ENCODE measurements at regions not wholly inside any gene's neighbourhood (a gene's known extent, or its start where the extent isn't known, plus 50 kb on each side); places are given as distances from the start of the nearest gene placed in this dataset.

DNA sequence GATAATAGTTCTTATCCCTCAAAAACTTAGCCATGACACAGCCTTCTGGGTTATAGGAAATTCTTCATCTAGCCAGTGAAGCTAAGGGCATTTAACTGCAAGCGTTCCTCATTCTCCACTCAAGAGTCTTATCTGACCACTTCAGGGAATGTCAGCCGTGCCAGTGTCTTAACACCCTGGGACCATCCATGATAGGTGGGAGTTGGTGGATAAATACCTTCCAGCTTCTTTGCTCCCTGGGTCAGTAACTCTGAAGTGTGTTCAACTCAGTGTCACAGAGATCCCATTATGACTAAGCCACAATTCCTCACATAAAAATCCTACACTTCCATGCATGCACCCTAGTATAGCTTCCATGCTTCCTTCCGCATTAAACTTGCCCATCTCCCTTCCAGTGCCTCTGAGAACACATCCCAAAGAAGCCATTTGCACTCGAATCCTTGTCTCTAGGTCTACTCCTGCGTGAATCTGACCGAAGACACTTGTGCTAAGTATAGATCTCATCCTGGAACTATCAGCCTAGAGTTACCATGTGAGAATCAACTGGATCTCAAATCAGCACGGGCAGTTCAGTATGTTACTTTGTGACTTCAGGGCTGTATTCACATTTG, 264.3 kb upstream of the MAF start:
- Mint-ChIP-seq H3K27ac (ENCODE audit: unreplicated experiment) (no peak overlapping the region), H3K4me1 (ENCODE audit: unreplicated experiment) (no peaks in the 10 kb centered on the region), H3K4me3 (ENCODE audit: unreplicated experiment) (no peak overlapping the region), H3K27me3 (ENCODE audit: unreplicated experiment) (no peaks in the 10 kb centered on the region), H3K36me3 (ENCODE audit: low read depth, unreplicated experiment) (no peaks in the 10 kb centered on the region), H3K9me3 (ENCODE audit: unreplicated experiment) (no peaks in the 10 kb centered on the region)
- TF ChIP-seq, protein P1, sequence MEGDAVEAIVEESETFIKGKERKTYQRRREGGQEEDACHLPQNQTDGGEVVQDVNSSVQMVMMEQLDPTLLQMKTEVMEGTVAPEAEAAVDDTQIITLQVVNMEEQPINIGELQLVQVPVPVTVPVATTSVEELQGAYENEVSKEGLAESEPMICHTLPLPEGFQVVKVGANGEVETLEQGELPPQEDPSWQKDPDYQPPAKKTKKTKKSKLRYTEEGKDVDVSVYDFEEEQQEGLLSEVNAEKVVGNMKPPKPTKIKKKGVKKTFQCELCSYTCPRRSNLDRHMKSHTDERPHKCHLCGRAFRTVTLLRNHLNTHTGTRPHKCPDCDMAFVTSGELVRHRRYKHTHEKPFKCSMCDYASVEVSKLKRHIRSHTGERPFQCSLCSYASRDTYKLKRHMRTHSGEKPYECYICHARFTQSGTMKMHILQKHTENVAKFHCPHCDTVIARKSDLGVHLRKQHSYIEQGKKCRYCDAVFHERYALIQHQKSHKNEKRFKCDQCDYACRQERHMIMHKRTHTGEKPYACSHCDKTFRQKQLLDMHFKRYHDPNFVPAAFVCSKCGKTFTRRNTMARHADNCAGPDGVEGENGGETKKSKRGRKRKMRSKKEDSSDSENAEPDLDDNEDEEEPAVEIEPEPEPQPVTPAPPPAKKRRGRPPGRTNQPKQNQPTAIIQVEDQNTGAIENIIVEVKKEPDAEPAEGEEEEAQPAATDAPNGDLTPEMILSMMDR (IDR thresholded peaks at IDR 0.05; ENCODE audit: unreplicated experiment): no peak
- DNase-seq (ENCODE audit: low spot score): no peak

DNA sequence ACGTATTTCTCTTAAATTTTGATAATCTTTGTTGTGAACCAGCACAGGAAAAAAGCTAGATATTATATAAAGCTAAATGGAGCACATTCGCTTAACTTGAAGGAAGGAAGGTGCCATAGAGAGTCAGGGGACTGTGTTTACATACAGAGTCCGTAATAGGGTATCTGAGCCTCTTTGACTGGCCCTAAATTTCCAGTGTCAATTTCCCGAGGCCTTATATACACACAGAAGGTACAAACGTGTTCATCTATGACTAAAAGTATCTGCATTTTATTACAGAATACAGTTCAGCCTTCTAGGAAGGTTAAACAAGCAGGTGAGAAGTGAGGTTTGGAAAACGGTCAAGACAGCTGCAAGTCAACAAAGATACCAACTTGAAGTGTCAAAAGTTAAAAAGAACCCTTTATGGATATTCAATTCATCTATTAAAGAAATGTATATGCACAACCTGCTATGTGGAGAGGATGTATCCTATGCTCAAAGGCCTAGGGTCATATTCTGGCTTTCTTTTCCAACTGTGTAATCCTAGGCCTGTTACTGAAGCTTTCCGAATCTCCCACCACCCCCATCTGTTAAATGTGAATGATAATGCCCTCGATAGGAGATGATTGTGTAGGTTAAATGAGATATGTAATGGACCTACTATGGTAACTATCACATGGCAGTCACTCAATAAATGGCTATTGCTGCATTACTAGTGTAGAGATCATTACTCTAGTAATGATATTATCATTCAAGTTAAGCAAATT, 263.7 kb upstream of the MAF start:
- H3K4me3 Mint-ChIP-seq (ENCODE audit: unreplicated experiment): no peak overlapping the region
- no peaks in the 10 kb centered on the region for H3K9me3 Mint-ChIP-seq (ENCODE audit: unreplicated experiment)
- DNase-seq (ENCODE audit: low spot score): no peak
- no peaks in the 10 kb centered on the region for H3K27me3 Mint-ChIP-seq (ENCODE audit: unreplicated experiment)
- TF ChIP-seq, protein P1 (IDR thresholded peaks at IDR 0.05; ENCODE audit: unreplicated experiment): no peak
- no peaks in the 10 kb centered on the region for H3K36me3 Mint-ChIP-seq (ENCODE audit: low read depth, unreplicated experiment)
- H3K27ac Mint-ChIP-seq (ENCODE audit: unreplicated experiment): no peak overlapping the region
- H3K4me1 Mint-ChIP-seq (ENCODE audit: unreplicated experiment): no peaks in the 10 kb centered on the region

DNA sequence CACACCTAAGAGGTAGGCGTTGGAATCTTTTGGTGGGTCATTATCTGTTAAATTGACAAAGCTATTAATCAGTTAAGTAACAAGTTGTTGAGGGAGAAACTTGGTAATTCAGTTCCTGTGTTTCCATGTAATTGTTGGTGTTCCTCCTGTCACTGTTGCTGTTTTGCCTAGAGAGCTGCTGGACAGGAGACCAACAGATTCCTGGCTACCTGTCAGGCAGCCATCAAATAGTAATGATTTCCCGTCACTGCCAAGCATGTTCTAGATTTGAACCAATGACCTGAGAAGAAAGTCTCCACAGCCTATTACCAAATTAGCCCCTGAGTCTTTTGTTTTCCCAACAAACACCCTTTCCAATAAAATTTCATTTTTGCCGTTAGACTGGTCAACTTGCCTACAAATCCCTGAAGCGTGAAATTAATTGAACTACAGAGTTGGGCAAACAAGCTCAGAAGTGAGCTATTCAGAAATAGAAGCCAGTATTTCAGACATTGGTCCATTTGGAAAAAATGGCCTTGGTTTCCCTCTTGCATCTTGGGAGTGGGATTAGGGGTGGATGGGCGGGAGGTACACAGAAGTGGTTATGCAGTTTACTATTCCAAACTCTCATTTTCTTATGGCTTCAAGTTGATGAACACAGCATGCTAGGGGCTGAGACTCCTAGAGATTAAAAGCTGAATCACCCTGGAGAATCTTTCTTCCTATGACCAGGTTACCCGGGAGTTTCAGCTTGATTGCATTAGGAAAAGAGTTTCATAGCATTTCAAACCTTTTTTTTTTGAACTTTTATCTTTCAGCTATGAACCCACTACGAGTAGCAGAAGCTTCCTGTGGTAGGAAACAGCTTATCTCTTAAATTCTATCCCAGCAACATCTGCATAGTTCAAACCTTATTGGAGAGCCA, 262.8 kb upstream of the MAF start:
- no peaks in the 10 kb centered on the region for H3K4me1 Mint-ChIP-seq (ENCODE audit: unreplicated experiment)
- H3K36me3 Mint-ChIP-seq (ENCODE audit: low read depth, unreplicated experiment): no peaks in the 10 kb centered on the region
- no peaks in the 10 kb centered on the region for H3K27me3 Mint-ChIP-seq (ENCODE audit: unreplicated experiment)
- no peaks in the 10 kb centered on the region for H3K9me3 Mint-ChIP-seq (ENCODE audit: unreplicated experiment)
- no peak for DNase-seq (ENCODE audit: low spot score)
- TF ChIP-seq, protein P1 (IDR thresholded peaks at IDR 0.05; ENCODE audit: unreplicated experiment): no peak
- no peak overlapping the region for H3K4me3 Mint-ChIP-seq (ENCODE audit: unreplicated experiment)
- H3K27ac Mint-ChIP-seq (ENCODE audit: unreplicated experiment): no peak overlapping the region

DNA sequence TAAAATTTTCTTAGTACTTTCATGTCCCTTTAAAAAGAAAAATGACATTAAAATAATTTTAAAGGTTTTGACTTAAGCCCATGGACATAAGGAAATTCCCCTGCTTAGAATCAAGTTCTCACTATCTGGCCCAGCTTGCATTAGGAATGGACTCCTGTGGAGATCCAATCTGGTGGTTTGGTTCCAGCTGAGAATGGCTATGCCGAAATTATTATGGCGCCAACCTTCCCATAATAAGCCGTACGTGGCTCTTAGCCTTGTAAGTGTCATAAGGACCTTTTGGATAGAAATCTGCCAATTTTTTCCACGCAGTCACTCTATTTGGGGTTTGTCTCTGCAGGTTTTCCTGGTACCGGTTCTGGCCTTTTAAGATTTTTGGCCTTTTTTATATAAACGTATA, 262.1 kb upstream of the MAF start:
- no peak overlapping the region for H3K27ac Mint-ChIP-seq (ENCODE audit: unreplicated experiment)
- H3K4me1 Mint-ChIP-seq (ENCODE audit: unreplicated experiment): no peaks in the 10 kb centered on the region
- H3K36me3 Mint-ChIP-seq (ENCODE audit: low read depth, unreplicated experiment): no peaks in the 10 kb centered on the region
- TF ChIP-seq, protein P1 (IDR thresholded peaks at IDR 0.05; ENCODE audit: unreplicated experiment): no peak
- no peaks in the 10 kb centered on the region for H3K27me3 Mint-ChIP-seq (ENCODE audit: unreplicated experiment)
- DNase-seq (ENCODE audit: low spot score): no peak
- no peak overlapping the region for H3K4me3 Mint-ChIP-seq (ENCODE audit: unreplicated experiment)
- no peaks in the 10 kb centered on the region for H3K9me3 Mint-ChIP-seq (ENCODE audit: unreplicated experiment)

Data from endothelial cell (in vitro differentiated cells).